Loucy (cell line): ENCODE measurements at regions not wholly inside any gene's neighbourhood (a gene's known extent, or its start where the extent isn't known, plus 50 kb on each side); places are given as distances from the start of the nearest gene placed in this dataset.
"Not testable (repeated sequence)": the region's sequence is repeated elsewhere in the genome, so short reads cannot be mapped to it uniquely, and the experiment has no call there.

Experiments used
- CTCF ChIP-seq: fragments of 200-600 bp; sonication (generic); conservative IDR thresholded peaks from 2 replicates; pipeline ENCODE4 v1.5.1; 2014; ENCODE audit warnings: mild to moderate bottlenecking, antibody characterized with exemption, low read length
- EZH2phosphoT487 ChIP-seq: fragments of 200-600 bp; IDR thresholded peaks from 2 replicates; pipeline ENCODE4 v1.6.1; 2018; ENCODE audit warnings: antibody characterized with exemption, mild to moderate bottlenecking, moderate library complexity, borderline replicate concordance

- not testable (repeated sequence) for TF ChIP-seq CTCF, EZH2phosphoT487
Observed at GRCh38 chr1:91182807-91183206, 161.0 kb upstream of the ZNF644 start.
